Activated T-cell treated with anti-CD3 and anti-CD28 coated beads for 24 hours (primary cell): ENCODE measurements at regions not wholly inside any gene's neighbourhood (a gene's known extent, or its start where the extent isn't known, plus 50 kb on each side); places are given as distances from the start of the nearest gene placed in this dataset.

Experiments
- DNase-seq: peaks from one replicate; pipeline ENCODE4 v3.0.0-alpha.2; 2020; ENCODE audit warnings: low read depth

DNA sequence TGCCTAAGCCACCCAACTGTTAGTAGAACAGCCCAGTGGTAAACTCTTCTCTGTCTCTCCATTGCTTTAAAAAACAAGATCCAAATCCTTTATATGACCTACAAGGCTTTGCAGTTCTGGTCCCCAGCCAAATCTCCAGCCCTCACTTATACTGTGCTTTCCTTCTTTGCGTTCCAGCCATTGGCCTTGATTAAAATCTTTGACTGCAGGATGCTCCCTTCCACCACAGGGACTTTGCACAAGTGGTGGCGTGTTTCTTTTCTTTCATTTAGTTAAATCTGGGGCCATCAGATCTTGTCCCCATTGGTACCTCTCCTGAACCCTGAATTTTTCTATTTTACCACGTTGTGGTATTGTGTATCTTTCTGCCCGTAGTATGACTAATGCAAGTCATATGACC is 183.7 kb downstream of the VRK1 start:
- no peak for DNase-seq

DNA sequence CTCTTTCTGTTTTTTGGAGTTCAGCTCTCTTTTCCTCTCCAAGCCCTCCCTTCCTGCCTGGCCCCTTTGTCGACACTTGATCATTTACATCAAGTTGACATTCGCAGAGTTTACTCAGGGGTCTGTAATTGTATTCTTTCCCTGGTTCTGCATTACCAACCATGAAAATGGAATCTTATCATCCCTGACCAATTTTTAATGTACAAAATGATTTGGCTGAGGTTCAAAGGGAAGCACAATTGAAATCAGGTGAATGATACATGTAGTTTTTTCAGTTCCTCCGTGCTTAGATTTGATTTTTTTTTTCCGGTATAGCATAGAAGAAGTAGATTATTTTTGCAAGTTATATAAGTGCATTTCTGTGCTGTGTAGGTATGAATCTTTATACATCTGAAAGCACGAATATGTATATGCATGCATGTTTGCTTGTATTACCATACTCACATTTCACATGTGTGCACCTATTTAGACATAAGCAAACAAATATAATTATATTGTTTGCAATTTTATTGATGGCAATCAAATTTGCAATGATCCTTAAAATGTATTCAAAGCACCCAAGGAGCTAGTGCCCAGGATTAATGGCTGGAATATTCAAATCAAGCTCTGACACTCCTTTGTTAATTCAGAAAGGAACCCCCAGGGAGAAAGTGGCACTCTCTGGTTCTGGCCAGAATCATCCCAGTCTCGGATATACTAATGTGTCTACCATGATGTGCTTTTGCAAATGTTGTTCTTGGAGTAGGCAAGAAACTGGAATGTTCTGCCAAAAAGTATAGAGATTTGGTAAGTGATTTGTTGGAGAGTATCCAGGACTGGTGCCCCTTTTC is 189.3 kb downstream of the VRK1 start:
- DNase-seq = no peak

DNA sequence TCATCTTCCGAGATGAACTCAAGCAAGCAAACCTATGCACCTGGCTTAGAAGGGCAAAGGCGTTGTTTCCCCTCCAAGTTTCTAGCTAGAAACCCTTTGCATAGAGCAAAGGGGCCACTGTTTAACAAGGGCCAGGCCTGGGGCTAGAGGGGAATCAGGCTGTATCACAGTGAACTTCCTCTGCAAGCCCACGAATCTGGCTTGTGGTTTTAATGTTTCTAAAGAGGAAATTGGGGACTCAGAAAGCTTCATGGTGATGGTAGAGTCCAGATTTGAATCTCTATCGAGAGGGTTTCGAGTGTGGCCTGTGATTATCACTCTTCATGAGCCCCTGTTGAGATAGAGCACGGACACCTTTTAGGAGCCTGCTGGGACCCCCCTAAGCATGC is 189.9 kb downstream of the VRK1 start:
- DNase-seq = no peak

DNA sequence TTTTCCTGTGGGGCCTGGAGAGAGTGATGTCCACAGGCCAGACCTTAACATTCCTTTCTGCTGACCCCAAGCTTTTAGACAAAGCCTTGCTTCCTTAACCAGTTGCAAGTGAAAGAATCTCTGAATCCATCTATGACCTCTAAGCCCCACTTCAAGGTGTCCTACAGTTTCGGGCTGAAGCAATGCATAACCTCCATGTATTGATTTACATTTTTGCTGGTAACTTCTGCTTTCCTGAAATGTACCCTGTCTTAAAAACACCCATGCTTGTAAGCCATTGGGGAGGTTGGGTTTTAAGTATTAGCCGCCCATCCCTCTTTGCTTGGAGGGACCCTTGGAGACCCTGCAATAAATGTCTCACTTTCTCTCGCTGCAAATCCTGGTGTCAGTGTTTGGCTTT is 190.6 kb downstream of the VRK1 start:
- DNase-seq = no peak

DNA sequence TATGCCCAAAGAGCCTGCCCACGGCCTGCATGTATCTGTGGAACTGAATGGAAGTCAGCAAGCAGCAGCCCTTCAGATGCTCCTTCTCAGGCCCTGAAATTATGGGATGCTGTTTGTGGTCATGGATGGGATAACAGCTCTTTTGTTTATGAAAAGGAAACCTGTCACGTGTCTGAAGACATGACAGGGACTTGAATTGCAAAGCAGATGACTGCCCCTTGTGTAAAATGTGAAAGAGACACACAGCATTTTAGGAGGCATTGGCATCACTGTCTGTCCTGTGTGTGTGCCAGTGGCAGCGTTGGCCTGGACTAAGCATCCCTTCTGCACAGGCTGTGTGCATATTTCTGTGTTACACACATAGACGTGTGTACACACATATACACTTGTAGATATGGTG is 192.1 kb downstream of the VRK1 start:
- DNase-seq = no peak

DNA sequence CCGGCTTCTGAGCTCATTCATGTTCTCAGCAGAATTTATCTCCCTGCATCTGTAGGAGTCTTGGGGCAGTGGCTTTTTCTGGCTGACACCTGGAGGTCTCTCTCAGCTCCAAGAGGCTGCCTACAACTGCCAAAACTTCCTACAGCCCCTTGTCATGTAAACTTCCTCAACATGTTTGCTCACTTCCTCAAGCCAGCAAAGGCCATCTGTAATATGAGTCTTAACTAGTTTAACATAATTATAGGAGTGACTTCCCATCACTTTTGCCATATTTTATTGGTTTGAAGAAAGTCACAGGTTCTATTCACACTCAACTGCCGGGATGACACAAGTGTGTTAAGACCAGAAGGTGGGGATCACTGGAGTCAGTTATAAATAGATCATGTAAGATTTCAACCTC is 194.0 kb downstream of the VRK1 start:
- no peak for DNase-seq

DNA sequence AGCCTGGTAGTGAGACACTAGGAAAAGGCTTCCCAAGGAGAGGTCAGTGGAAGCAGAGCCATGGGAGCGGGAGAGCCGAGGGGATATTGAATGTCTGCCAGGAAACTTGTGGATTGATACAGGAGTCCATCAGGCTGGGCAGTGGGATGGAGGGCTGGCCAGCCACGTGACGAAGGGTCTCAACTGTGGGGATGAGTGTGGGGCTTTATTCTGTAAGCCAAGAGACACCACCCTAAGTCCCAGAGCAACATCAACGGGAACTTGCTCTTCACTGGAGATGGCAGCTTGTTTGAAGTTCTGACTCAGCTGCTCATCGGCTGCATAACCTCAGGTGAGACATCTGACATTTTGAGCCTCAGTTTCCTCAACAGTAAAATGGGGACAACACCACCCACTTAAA is 197.8 kb downstream of the VRK1 start:
- no peak for DNase-seq

DNA sequence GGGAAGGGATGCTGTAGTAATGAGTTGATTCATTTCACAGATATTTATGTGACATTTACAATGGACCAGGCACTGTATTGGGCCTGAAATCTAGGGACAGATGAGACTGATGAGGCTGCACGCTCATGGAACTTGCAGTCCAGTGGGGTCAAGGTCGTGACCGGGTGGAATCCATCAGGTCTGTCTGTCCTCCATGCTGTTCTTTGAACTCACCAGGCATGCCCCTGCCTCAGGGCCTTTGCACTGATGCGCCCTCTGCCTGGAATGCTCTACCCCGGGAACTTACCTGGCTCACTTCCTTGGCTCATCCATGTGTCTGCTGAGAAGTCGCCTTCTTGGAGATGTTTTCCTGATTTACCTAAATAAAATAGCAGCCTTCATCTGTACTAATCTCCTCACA is 200.1 kb downstream of the VRK1 start:
- no peak for DNase-seq

DNA sequence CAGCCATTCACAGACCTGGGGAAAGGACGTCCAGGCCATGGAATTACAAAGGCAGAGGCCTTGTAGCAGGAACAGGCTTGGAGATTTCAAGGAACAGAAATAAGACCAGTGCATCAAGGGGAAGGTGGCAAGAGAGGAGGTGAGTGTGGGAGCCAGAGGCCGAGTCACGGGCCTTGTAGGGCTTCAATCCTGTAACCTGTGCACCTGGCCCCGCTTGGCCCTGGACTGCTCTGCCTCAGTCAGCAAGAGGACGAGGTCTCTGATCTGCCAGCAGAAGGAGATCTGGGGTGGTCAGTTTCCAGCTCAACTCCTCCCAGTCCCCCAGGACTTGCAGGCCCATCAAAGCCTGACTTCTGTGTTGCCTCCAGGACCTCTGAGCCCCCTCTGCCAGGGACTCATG is 200.8 kb downstream of the VRK1 start:
- no peak for DNase-seq

DNA sequence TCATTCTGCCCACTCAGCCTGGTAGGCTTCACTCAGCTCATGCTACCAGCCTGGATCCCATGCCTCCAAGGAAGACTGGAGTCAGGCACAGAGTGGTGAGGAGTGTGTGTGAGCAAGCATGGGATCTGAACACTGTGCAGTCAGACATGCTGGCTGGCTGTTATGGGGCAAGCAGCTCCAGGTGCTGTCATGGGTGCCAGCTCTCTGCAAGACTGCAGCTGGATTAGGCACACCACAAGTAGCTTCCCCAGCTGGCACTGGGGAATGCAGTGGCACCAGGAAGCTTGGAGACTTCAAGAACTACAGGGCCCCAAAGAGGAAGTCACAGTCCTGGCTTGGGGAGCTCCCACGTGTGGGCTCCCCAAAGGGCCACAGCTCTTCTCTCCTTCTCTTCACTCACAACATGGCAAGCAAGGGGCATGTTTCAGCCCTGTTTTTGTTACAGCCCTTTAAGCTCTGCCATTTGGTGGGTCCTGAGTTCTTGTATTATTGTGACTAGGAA is 202.5 kb downstream of the VRK1 start:
- no peak for DNase-seq

DNA sequence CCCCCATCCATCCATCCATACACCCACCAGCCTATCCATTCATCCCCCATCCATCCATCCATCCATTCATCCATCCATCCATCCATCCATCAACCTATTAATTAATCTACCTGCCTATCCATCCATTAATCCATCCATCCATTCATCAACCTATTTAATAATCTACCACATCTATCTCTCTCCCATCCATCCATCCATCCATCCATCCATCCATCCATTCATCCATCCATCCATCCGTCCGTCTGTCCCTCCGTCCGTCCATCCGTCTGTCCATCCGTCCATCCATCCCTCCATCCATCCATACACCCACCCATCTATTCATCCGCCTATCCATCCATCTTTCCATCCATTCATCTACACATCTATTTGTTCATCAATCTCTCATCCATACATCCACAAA is 205.3 kb downstream of the VRK1 start:
- DNase-seq = no peak

DNA sequence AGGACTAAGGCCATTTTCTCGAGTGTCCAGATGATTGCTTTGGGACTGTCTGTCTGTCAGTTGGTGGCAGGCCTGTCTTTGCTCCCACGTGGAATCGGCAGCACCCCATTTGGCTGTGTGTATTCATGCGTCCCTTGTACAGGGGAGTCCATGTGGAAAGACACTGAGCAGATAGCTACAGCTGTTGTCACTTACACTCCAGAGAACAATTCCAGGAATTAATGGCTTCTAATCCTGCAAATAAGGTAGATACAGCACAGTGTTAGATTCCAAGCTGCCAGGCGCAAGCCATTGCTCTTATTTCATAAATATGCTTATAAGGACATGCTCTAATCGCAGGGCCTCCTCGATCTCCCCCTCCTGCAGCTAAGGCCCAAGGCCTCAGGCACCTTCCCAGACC is 208.8 kb downstream of the VRK1 start:
- DNase-seq = no peak

DNA sequence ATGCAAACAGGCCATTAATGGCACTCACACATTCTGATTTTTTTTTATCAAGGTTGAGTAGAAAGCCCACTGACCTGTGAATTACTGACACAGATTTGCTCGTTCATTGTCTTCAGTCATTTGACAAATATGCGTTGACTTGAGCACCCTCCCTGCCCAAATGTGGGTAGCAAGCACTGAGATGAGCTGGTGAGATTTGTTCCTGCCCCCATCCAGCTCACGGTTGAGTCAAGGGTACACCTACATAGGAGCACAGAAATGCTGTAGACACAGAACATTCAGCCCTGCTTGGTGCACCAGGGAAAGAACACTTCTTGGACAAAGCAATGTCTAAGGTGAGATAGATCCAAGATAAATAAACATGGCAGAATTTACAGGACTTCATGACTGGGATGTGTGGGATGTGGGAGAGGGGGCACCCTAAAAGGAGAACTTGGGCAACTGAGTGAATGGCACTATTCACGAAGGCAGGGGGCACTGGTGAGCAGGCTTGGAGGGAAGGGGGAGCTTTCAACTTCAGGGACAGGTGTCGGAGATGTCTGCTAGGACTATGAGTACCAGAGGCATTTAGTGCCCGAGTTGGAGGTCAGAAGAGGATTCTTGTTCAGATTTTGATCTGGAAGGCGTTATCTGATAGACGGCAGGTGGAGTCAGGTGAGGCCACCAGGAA is 213.4 kb downstream of the VRK1 start:
- no peak for DNase-seq

DNA sequence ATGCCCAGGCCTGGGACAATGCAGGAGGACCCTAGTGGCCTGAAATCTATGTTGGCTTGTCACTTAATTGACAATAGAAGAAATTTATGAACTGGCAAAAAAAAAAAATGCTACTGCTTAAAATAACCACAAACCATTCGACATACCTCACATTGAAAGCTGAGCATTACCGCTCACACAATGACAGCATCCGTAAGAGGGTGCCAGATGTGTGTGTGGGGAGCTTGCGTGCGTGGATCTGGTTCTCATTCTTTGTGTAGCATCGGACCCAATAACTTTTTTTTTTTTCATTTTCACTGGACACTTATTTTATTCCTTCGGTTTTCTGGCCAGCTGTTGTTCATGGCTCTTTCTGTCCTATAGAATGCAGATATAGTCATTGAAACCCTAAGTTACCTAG is 216.7 kb downstream of the VRK1 start:
- no peak for DNase-seq

DNA sequence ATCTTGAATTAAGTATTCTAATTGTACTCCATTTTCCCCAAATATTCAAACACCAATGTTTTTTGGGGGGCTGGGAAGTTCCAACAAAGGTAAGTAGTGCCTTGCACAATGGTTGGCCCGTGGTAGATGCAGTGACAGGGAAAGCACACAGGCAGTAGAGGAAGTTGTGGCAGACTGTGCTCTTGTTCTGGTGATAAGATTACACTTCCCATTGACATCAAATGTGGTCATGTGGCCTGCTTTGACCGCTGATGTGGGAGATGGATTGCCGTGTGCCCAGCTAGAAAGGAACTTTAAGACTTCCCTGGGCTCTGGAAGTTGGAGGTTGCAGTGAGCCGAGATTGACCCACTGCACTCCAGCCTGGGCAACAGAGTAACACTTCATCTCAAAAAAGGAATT is 223.8 kb downstream of the VRK1 start:
- DNase-seq = no peak

DNA sequence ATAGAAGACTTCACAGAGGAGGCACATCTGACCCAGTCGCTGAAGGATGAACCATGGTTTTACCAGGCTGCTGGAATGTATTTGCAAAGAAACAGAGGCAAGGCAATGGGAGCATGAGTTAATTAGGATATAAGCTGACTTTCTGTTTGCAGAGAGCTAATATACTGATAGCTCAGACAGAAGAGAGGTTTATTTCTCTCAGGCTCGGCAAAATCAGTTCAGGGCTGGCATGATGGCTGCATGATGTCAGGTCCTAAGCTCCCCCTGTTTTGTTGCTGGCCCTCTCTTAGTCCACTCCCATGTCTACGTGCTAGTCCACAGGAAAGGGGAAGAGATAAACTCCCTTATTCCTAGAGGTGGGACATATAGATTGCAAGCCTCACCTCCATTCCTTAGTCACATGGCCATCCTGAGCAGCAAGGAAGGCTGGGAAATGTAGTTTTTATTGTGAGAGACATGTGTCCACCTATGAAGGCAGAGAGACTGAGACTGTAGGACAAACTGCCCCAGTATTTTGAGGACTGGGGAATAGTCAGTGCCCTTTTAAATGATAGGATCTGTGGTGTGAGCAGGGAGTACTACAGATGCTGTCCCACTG is 224.5 kb downstream of the VRK1 start:
- DNase-seq = no peak

DNA sequence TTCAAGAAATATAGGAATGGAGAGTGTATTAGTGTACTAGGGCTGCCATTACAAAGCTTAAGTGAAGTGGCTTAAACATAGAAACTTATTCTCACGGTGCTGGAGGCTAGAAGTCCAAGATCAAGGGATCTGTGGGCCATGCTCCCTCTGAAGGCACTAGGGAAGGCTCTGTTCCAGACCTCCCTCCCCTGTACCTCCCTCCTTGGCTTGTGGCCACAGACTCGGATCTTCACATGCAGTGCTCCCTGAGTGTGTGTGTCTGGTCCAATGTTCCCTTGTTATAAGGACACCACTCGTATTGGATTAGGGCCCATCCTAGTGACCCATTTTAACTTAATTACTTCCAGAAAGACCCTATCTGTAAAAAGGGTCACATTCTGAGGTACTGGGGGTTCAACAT is 225.6 kb downstream of the VRK1 start:
- no peak for DNase-seq

DNA sequence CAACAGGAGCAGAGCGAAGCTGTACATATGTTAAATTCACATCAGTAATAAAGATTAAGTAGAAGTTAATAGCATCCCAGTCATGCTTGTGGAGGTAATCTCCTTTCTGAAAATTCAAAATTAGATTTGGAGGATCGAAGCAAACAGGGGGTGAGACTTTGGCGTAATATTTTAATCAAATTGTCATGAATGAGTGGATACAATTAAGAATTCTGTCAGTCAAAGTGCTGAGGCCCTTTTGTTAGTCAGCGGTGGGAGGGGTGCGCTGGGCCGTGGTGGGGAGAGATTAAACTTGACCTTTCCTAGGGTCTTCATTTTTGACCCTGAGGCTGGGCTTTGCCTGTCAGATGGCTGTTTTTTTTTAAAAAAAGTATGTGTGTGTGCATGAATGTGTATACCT is 226.7 kb downstream of the VRK1 start:
- DNase-seq = no peak

DNA sequence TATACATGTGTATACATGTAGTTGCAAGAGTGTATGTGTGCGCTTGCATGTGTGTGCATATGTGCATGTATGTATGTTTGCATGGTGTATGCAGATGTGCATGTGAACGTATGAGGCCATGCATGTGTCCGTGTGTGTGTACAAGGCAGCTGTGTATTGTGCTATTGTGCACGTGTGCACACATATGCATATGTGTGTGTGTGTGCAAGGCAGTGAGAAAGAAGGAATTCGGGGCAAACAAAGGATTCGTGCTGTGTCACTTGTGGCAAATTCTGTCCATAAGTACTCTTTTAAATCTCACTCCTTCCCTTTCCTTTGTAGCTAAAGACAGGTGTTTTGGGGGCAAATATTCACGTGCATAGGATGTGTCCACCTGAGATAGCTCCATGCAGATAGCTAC is 227.1 kb downstream of the VRK1 start:
- DNase-seq = no peak

DNA sequence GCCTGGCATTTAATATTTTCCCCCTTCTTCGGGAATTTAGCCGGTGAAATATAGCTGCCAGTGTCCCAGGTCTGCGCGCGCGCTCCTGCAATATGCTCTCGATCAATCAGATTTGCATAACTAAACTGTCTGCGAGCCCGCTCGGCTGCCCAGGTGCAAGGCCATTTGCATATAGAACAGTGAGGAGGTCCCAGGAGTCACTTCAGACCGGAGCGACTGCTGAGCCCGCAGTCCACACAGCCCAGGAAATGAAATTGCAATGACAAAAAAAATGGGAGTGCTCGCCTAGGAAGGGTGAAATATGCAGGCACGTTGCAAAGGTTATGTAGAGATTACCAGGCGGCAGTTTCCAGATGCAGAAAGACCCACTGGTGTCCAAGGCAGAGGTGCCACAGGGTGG is 228.5 kb downstream of the VRK1 start:
- DNase-seq = no peak

DNA sequence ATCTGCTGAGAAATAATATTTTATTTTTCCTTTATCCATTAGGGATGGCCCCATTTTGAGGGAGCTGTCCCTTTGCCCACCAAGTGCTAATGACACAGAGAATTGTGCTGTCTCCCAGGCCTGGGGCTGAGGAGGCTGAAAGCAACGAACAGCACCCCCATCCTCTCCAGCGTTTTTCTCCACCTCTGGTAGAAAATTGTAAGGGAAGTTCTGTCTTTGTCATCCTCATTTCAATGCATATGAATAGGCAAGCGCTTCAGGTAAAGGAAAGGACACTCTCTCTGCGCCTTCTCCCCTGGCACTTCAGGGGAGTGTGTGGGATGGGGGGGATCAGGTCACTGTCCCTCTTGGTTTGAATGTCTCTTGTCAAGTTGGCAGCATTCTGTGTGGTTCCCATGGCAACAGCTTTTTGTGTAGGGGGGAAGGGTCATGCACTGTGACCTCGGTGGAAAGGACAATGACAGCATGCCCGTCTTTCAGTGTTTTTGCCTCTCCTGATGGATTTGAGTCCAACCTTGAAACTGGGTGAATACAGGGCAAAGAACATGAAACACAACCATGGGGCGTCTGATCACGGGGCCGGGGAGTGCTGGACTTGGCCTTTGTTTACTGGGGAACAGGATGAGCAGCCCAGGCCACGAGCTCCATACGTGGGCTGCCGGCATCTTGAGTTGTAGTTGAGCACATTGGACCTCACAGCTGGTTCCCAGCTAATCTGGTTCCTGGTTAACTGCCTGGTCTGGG is 230.2 kb downstream of the VRK1 start:
- DNase-seq = no peak

DNA sequence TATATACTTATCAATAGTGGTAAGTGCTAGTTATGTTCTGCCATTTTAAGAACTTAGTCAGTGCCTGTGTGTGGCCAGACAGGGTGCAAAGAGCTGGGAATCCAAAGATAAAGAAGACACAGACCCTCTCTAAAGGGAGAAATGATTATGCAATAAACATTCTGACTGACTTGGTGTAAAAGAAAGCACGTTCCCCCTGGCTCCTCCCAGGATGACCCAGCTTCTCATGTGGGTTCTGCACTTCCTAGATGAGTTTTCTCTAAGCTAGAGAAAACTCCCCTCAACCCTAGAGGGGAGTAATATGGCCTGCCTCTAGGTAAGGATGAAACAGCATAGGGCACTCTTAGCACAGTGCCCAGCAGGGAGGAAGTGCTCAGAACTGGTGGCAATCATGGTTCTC is 231.2 kb downstream of the VRK1 start:
- DNase-seq = no peak

DNA sequence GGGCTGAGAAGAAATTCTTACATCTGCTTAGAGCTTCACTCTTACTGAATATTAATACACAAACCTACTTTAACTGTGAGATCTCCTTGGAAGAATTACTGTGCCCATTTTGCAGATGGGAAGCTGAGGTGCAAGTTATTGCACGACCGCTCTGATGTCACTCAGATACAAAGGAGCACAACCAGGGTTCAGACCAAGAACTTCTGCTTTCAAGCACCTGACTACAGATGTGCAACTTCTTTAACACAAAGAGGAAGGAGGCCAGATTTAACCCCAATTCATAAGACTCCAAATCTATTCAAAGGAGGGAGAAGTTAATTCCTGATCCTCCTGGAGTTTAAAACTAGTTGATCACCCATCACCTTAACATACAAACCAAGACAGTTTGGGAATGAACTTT is 232.6 kb downstream of the VRK1 start:
- no peak for DNase-seq
